ENCODE measurements at regions not wholly inside any gene's neighbourhood (a gene's known extent, or its start where the extent isn't known, plus 50 kb on each side); places are given as distances from the start of the nearest gene placed in this dataset.

DNA sequence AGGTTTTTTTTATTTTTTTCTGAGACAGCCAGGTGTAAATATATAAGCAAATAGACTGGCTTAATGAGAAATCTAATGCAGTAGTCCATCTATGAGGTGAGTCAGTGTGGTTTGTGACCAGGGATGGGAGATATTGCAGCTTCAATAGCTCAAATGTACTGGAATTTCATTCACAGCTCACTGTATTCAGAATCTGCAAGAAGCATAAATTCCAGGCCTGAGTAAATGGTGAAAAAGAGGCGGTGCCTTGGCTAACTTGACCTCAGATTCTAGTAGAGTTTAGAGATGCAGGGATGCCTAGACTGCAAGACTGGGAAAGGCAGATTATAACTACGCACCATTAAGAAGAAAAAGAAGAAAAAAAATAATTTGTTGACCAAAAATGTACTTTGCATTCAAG, 151.9 kb upstream of the SMC2 start:
- H3K9me2 ChIP-seq (ENCODE audit: insufficient read depth), result no peaks in the 10 kb centered on the region
- ATAC-seq (no peak), DNase-seq (ENCODE audit: low read depth, low spot score) (no peak)
- no peaks in the 10 kb centered on the region for H3K79me2 ChIP-seq (ENCODE audit: insufficient read depth, low read length)
- H4K20me1 ChIP-seq (ENCODE audit: insufficient read depth), result no peaks in the 10 kb centered on the region
- H2AFZ ChIP-seq (ENCODE audit: low read depth, low read length, poor library complexity, severe bottlenecking), result no peak overlapping the region
- 0 out of 2 replicates have a peak, but pooled peaks cover 3% of the 10 kb centered on the region for H3K27me3 ChIP-seq (ENCODE audit: insufficient read depth, low read length)
- TF ChIP-seq CEBPB (IDR thresholded peaks at IDR 0.05; ENCODE audit: low read depth), result no peak
- TF ChIP-seq ZFX (IDR thresholded peaks at IDR 0.05), result no peak
- no peak for TF ChIP-seq RAD21 (IDR thresholded peaks at IDR 0.05; ENCODE audit: low read depth)
- no peak for TF ChIP-seq SIN3A (IDR thresholded peaks at IDR 0.05; ENCODE audit: low read depth)
- TF ChIP-seq CBX3 (IDR thresholded peaks at IDR 0.05; ENCODE audit: low read depth), result no peak
- TF ChIP-seq EGR1 (IDR thresholded peaks at IDR 0.05; ENCODE audit: low read depth), result no peak
- TF ChIP-seq SP1 (IDR thresholded peaks at IDR 0.05; ENCODE audit: low read depth), result no peak
- TF ChIP-seq, protein P1, sequence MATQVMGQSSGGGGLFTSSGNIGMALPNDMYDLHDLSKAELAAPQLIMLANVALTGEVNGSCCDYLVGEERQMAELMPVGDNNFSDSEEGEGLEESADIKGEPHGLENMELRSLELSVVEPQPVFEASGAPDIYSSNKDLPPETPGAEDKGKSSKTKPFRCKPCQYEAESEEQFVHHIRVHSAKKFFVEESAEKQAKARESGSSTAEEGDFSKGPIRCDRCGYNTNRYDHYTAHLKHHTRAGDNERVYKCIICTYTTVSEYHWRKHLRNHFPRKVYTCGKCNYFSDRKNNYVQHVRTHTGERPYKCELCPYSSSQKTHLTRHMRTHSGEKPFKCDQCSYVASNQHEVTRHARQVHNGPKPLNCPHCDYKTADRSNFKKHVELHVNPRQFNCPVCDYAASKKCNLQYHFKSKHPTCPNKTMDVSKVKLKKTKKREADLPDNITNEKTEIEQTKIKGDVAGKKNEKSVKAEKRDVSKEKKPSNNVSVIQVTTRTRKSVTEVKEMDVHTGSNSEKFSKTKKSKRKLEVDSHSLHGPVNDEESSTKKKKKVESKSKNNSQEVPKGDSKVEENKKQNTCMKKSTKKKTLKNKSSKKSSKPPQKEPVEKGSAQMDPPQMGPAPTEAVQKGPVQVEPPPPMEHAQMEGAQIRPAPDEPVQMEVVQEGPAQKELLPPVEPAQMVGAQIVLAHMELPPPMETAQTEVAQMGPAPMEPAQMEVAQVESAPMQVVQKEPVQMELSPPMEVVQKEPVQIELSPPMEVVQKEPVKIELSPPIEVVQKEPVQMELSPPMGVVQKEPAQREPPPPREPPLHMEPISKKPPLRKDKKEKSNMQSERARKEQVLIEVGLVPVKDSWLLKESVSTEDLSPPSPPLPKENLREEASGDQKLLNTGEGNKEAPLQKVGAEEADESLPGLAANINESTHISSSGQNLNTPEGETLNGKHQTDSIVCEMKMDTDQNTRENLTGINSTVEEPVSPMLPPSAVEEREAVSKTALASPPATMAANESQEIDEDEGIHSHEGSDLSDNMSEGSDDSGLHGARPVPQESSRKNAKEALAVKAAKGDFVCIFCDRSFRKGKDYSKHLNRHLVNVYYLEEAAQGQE (IDR thresholded peaks at IDR 0.05; ENCODE audit: low read depth), result no peak
- TF ChIP-seq POLR2A (IDR thresholded peaks at IDR 0.05; ENCODE audit: borderline replicate concordance, extremely low read depth, insufficient read depth, insufficient read length), result no peak
- TF ChIP-seq ZBTB33 (IDR thresholded peaks at IDR 0.05; ENCODE audit: extremely low read depth, insufficient replicate concordance, low read length), result no peak
- ChIA-PET POLR2A (no interaction called here), RAD21 (ENCODE audit: low non-redundant PET in 1 of 2, low total read pairs in 2 of 2, uncharacterized antibody in 2 of 2, unreplicated experiment in 2 of 2) (no interaction called here), CTCF (no interaction called here)
- intact Hi-C loops (cut with micrococcal nuclease), result no loop called here
- H3K27ac ChIP-seq (ENCODE audit: low read depth, low read length), result no peak overlapping the region
- no peak overlapping the region for H3K4me3 ChIP-seq (replicated peaks in 1 of 2; ENCODE audit: low read depth in 1 of 2, low read length in 2 of 2)
- H3K9ac ChIP-seq (ENCODE audit: low read length), result no peak overlapping the region
- no peaks in the 10 kb centered on the region for H3K36me3 ChIP-seq (ENCODE audit: control insufficient read depth in 1 of 2, insufficient read depth in 2 of 2, low read length in 2 of 2)
- H3K4me2 ChIP-seq (ENCODE audit: low read length), result no peak overlapping the region
- H3K4me1 ChIP-seq (ENCODE audit: control insufficient read depth in 1 of 2, insufficient read depth in 2 of 2, low read length in 2 of 2), result no peaks in the 10 kb centered on the region
- no TSS peak for BruUV-seq (replicated peaks)
- no peaks in the 10 kb centered on the region for H3K9me3 ChIP-seq (ENCODE audit: control insufficient read depth in 1 of 2, insufficient read depth in 1 of 2, low read depth in 1 of 2, low read length in 2 of 2)
